HG03457 (cell line): ENCODE measurements at regions not wholly inside any gene's neighbourhood (a gene's known extent, or its start where the extent isn't known, plus 50 kb on each side); places are given as distances from the start of the nearest gene placed in this dataset.
A peak's percentile ranks its signal among the peaks of the same experiment; 100 is the strongest.
"Not testable (repeated sequence)": the region's sequence is repeated elsewhere in the genome, so short reads cannot be mapped to it uniquely, and the experiment has no call there.

ENCODE experiments used
- ATAC-seq: cut with Tn5 transposase; IDR thresholded peaks from one replicate; pipeline ENCODE4 v1.9.1; 2021; ENCODE audit warnings: moderate number of reproducible peaks; ENCODE audit not compliant: unreplicated experiment

DNA sequence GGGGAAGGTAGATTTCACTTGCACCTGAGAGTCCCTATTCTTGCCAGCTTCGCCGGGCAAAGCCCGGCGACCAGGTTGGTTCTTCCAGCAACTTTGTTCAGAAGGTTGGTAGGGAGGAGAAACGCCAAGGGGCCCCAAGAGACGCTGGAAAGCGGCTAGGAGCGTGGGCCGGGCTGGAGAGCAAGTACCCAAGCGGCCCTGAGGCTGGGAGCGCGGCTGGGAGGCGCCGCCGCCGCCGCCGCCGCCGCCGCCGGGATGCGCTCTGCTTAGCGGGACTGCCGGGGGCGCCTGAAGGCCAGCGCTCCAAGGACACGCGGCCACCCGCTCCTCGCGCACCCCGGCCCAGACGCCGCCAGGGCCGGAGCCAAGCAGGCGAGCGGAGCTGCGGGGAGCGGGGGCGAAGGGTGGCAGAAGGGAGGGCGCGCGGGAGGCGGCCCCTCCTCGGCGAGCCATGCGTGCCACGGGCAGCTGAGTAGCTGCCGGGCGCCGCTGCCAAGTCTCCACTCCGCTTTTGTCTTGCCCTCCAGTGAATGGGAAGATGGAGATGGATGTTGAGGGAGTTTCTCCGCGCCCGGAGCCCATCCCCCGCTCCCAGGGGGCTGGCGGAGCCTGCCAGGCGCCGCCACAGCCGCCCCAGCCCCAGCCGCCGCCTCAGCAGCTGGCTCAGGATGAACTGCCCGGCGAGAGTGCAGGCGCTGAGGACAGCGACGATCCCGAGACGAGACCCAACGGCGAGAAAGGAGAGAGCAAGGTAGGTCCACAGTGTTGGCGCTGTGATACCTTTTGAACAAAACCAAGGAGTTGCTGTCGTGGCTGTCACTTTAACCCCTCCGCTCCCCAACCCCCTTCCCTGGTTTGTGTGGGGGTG lies 227.4 kb upstream of the AZI2 start:
- ATAC-seq, result no peak

DNA sequence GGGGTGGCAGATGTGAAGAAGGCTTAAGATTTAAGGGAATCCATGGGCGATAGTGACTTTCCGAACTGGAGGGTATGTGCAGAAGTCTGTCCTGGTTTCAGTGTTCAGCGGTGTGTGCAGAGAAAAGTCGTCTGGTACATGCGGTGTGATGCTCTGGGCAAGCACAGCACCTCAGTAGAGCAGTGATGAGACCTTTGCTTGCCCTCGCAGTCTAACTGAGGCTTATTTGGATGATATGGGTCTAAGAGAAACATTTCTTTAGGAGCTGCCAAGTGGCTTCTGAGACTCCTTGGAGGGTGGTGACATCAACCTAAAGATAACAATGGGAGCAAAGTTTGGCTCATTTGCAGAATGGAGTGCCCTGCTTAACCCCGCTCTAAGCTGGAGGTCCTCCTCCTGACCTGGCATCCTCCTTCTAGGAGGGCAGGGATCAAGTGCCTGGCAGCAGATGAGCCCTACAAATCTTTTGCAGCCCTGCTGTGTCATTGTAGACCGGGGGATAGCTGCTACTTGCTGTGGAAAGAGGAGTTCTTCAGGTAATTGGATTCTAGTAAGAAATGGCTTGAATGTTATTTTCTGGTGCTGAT lies 228.1 kb upstream of the AZI2 start:
- no peak for ATAC-seq

DNA sequence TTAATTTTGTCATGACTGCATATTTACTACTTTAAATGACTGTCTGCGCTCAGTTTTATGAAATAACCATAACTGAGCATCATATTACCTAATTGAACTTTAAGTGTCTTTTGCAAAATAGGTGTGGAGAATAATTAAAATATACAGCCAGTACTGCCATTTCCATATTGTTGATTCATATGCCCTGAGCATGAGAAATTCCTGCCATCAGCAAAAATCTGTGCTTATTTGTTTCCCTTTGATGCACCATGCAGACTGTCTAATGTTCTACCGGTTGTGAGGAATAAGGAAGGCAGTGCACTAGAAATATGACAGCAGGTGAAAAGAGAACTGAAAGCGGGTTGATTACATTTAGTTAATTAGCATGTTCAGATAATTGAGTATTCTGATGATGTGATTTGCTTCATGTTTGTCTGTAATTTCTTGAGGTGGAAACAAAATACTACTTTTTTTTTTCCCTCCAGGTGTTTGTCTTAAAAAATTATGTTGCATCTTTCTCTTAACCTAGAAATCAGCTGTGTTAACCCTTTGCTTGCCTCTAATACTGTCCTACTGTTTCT lies 229.4 kb upstream of the AZI2 start:
- no peak for ATAC-seq

DNA sequence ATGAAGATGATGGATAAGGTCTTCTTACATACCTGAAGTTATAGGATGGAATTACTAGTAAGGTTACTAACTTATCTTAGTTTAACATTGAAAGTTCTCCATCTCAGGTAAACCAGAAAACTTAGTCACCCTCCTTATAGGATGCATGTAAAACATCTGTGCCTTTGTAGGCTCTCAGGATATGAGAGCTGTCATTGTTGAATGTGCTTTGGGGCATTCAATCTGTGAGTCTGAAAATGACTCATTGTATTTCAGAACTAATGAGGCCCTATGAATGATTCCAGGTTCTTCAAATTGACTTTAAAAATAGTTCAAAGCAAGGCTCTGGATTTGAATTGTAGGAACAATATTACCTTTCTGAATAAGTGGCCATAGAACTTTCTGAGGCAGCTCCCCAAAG lies 237.7 kb upstream of the AZI2 start:
- no peak for ATAC-seq

DNA sequence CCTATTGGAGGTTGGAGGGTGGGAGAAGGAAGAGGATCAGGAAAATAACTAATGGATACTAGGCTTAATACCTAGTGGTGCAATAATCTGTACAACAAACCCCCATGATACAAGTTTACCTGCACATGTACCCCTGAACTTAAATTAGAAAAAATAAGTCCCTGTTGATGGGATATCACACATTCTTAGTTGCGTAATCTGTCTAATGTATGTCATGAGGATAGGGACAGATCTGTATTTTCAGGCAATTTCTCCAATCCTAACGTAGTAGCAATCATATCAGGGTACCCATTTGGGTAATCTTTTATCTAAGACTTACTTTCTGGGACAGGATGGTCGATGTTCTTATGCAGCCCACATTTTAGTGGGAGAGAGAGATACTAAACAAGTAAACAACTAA lies 239.1 kb upstream of the AZI2 start:
- ATAC-seq, result no peak

DNA sequence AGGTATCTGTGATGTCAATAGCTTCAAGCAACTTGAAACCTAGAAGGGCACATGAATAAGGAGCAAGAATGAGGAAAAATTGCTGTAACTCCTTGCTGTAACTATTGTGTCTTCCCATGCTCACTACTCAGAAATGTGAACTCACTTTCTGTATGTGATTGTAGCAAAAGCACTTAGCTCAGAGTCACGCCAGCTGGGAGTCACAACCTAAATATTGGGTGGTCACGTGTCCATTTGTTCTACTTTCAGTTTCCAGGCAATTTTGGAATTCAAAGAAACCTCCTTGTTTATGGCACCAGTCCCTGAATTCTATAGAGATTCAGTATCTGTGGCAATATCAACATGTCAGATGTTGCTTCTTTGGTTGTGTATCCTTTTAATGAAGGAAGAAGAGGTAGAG lies 241.6 kb upstream of the AZI2 start:
- no peak for ATAC-seq

DNA sequence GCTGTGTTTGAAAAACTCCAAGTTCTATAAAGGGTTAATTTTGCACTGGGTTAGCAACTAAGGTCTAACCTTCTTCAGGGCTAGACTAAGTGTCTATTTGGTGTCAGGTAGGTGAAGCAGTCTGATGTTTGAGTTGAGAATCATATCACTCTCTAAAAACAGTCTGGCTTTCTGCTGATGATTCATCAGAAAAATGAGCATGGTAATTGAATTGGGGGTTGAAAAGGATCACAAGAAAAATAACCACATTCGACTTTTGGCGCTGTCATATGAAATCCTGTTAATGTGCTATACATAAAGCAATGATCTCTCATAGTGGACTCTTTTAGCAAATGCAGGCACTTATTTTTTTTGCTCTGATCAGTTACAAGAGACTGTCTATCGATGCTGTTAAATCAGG lies 242.2 kb upstream of the AZI2 start:
- ATAC-seq, result no peak

DNA sequence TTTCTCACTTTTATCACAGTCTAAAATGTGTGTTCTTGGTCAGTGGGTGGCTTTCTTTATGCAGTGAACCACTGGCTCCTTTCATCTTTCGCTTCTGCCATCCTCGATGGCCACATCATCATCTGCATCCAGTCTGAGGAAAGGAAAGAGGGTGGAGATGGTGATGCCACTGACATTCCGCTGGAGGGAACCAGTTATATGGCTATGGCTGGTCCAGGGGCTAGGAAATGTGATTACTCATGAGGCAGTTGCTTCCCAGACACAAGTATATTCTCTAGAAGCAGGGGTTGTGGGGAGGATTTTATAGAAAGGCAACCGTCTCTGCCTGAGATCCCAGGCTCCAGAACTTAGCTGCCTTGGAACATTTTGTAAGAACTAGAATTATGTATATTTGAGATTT lies 246.7 kb upstream of the AZI2 start:
- ATAC-seq, result no peak

DNA sequence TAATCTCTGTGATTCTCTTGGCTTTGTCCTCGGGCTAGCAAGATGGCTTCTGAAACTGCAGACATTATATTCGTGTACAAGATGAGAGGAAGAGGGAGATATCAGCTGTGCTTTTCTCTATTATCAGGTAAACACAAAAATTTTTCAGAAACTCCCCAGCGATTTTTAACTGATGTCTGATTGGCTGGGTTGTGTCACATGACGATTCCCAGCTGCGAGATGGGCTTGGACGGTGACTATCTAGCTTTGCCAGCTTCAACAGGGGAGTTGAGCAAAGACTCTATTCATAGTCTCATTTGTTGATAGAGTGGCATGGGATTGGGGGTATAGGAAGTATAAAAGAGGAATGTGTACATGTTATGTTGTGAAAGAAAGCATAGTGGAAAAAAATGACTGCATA lies 248.8 kb upstream of the AZI2 start:
- ATAC-seq, result no peak

DNA sequence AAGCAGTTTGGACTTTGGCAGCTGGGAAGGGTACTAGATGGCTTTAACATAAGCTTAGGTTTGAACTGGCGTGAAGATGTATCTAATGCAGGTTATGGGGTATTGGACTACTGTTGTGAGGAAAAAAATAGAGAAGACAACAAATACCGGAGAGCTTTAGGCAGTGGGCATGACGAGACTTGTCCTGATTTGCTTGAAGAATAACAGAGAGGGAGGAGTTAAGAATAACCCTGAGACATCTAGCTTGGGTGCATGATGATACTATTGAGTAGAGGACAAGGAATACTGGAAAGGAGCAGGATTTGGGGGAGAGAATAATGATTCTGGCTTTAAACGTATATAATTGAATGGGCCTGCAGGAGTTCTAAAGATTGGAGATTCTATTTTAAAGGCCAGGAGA lies 249.5 kb upstream of the AZI2 start:
- ATAC-seq, result no peak

DNA sequence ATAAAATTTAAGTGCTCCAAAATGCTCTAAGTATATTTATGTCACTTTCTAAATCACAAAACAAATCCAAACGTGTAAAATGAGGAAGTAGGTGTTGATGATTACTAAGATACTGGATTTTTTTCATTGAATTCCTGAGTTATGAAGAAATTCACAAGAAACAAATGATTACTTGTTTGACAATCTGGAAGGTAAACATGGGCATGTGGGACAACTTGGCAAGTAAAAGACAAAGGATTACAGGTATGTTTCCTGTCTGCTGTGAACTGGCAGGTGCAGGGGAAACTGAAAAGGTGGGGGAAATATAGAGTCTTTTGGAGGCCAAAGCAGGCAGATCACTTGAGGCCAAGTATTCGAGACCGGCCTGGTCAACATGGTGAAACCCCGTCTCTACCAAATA lies 252.7 kb upstream of the AZI2 start:
- ATAC-seq, result no peak

DNA sequence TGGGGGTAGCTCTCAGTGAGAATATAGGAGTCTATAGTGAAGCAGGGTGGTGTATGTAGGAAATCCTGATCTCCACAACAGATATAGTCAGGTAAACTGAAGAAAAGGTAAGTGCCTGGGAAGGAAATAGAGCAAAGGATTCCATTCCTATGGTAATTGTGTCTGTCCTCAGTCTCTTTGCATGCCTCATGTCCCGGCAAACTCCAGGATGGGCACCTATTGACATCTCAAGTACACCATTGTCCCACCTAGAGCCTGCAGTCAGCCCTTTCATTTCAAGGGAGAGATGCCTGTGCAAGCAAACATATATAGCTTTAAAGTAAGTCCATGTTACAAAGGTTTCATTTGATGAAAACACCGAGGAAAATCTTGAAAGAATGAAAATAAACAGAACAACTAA lies 257.7 kb upstream of the AZI2 start:
- ATAC-seq, result no peak

DNA sequence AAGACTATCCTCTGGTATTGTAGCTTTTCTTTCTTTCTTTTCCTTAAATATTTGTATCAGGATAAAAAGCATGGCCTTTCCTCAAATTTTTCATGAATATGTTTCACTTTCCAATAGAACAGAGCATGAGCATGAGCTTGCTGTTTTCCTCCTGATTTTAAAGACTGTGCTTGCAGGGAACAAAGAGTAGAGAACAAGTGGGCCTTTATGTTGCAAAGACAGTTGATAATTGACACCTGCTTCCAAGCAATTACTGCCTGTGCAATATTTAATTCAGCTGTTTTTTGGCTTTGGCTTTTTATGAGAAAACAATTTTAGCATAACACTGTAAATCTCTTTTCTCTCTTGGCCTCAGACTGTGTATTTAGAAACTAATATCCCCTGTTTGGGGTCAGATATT lies 263.6 kb upstream of the AZI2 start:
- ATAC-seq, result no peak

DNA sequence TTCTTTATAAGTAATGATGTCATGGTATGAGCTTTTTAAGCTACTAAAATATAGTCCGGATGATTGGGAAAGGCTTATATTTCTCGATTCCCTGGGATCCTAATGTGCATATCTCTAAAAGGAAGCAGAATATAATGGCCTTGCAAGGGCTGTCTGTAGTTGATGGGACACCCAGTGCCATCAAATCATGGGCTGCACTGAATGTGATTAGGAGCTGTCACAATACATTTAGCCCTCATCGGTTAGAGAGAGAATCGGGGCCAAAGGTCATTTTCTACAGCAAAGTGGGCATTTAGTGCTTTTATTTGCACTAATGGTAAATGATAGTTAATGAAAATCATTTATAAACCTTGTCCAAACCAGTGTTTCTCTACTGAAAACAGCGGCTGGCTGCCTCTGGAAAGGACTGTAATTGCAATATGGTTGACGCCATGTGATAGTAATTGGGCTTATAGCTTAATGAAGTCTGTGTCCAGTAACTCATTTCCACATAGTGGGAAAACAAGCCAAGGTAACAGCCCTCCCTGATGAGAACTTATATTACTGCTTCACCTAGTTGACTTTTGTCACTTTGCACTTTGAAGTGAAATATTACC lies 265.0 kb upstream of the AZI2 start:
- no peak for ATAC-seq

DNA sequence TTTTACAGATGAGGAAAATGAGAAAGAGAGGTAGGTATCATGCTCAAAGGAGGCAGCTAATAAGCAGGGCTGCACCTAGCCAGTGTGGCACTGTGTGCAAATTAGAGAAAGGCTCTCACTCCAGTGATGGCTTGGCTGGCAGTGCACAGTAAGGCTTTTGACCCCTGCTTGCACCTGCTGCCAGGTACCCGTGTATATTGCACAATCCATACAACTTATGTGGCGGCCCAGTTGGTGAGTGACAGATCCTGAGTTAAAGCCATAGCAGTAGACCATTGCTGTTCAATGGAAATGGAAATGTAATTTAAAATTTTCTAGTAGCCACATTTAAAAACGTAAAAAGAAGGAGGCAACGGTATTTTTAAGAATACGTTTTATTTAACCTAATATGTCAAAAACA lies 266.4 kb upstream of the AZI2 start:
- no peak for ATAC-seq

DNA sequence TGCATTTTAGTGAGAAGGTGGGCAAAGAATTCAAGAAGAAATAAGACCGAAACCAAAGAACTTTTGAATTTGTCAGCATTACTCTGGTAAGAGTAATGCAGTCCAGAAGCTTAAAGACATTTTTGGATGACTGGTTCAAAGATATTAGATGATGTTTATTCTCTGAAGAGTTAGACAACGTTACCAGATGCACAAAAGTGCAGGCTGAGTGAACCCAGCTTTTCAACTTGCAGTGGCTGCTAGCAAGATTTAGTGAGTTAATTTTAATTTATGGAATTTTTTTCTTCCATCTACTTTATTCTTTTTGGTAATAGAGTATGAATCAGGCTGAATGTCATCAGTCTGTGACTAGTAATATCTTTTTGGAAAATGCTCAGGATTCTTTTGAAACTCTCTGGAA lies 267.3 kb upstream of the AZI2 start:
- ATAC-seq, result no peak

DNA sequence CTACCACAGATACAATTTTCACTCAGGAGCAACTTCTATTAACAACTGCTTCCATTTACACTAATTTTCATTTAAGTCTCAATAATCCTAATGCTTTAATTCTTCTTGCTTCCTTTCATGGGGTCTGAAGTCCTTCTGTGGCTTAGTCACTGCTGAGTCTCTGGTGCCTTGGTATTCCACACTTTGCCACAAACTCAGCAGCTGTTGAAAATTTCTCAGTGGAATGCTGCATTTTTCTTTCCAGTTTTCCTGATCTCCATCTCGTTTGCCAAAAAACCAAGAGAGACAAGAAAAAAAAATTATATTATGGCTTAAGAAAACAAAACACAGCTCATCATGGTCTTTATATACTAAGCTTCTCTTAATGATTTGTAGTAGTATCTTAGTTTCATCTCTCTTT lies 269.2 kb upstream of the AZI2 start:
- no peak for ATAC-seq

DNA sequence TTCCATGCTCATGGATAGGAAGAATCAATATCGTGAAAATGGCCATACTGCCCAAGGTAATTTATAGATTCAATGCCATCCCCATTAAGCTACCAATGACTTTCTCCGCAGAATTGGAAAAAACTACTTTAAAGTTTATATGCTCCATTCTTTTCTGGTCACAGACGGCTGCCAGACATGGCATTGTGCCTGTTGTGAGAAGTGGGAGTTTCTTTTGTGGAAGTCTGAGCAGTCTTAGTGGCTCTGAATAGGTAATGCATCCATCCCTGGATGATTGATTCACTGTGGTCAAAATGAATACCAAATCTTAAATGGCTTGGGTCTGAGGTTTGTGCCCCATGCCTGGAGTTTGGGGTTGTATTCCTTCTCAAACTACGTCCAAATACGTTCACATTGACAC lies 274.5 kb upstream of the AZI2 start:
- no peak for ATAC-seq

DNA sequence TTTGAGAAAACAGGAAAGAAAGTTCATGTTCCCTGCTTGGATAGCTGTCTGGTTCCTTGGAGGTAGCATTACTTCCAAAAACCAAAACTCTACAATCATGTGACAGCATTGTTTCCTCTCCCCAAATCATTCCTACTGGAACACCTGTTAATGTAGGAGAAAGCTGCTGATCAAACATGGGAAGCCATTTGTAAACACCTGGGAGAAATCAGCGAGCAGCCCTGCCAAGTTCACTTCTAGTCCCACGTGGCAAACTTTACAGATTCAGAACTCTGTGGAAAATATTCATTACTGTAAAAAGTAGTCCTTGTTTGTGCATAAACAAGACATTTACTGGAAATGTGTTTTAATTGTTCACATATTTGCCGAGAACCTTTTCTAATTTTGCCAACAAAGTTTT lies 275.5 kb upstream of the AZI2 start:
- ATAC-seq, result no peak

DNA sequence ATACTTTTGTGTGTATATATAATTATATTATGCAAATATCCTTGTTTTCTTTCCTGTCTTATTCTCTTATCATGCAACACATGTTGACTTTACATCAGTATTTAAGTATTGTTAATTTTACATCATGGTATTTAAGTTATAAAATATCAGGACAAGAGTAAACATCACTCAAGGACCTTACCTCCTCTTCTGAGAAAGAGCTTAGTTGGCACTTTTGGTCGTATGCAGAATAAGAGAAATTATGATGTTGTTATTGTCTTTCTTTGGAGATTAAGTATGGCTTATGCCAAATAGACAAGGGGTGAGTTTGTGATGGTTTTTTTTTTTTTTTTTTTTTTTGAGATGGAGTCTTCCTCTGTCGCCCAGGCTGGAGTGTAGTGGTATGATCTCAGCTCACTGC lies 279.2 kb upstream of the AZI2 start:
- not testable (repeated sequence) for ATAC-seq

DNA sequence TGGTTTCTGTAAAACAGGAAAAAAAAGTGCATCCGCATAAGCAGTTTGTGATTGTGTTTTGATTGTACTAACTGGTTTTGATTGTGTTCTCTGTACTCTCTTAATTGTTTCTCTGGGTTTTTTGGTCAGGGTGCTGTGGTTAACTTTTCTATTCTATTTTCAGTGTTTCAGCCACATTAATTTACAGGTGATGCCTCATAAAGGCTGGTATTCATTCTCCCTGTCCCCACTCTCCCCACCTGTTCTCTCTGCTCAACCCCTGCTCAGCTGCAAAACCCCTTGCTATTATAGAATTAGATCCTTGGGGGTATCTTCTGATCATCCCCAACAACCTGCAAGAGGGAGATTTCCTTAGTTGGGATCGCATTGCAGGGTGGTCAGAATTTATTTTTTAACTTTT lies 285.4 kb upstream of the AZI2 start:
- no peak for ATAC-seq

DNA sequence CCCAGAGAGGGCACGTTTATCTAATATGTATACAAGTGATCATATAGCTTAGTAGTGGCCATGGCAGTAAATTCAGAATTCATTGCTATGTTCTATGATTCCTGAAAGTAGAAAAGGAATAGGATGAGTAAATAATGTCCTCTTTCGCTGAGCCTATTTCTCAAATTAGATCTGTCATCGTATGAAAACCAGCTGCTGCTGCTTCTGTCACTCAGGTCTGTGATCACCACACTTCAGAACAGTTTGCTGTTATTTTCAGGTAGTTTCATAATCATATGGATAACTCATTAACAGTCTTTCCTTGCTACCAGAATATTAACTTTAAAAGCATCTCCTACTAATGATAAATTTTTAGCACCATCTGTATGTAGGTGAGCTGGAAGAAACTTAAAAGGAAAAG lies 289.1 kb upstream of the AZI2 start:
- peak; percentile 43 for ATAC-seq
